ENCODE measurements at regions not wholly inside any gene's neighbourhood (a gene's known extent, or its start where the extent isn't known, plus 50 kb on each side); places are given as distances from the start of the nearest gene placed in this dataset.

- no peak for DNase-seq (ENCODE audit: low read depth)
- no peak overlapping the region for H3K4me3 ChIP-seq (ENCODE audit: low read depth, low read length)
- TF ChIP-seq CTCF (IDR thresholded peaks at IDR 0.05; ENCODE audit: low read depth, low read length) (no peak), POLR2A (IDR thresholded peaks at IDR 0.05; ENCODE audit: extremely low read depth, insufficient read length) (no peak), MYC (IDR thresholded peaks at IDR 0.05; ENCODE audit: low read depth, low read length) (no peak), MAX (IDR thresholded peaks at IDR 0.05; ENCODE audit: low read depth, low read length) (no peak)
Observed at GRCh38 chr10:121185816-121186455, 334.8 kb downstream of the WDR11 start.

- H3K4me3 ChIP-seq (ENCODE audit: low read depth, low read length), result no peak overlapping the region
- no peak for DNase-seq (ENCODE audit: low read depth)
- no peak for TF ChIP-seq MYC (IDR thresholded peaks at IDR 0.05; ENCODE audit: low read depth, low read length)
- TF ChIP-seq POLR2A (IDR thresholded peaks at IDR 0.05; ENCODE audit: extremely low read depth, insufficient read length), result no peak
- no peak for TF ChIP-seq CTCF (IDR thresholded peaks at IDR 0.05; ENCODE audit: low read depth, low read length)
- no peak for TF ChIP-seq MAX (IDR thresholded peaks at IDR 0.05; ENCODE audit: low read depth, low read length)
Observed at GRCh38 chr10:121187391-121187790, 336.2 kb downstream of the WDR11 start.

GRCh38 chr10:121188005-121188404 is 336.8 kb downstream of the WDR11 start:
- peak; percentile 22 for DNase-seq (ENCODE audit: low read depth)
- no peak for TF ChIP-seq POLR2A (IDR thresholded peaks at IDR 0.05; ENCODE audit: extremely low read depth, insufficient read length)
- no peak for TF ChIP-seq CTCF (IDR thresholded peaks at IDR 0.05; ENCODE audit: low read depth, low read length)
- TF ChIP-seq MAX (IDR thresholded peaks at IDR 0.05; ENCODE audit: low read depth, low read length), result no peak
- no peak for TF ChIP-seq MYC (IDR thresholded peaks at IDR 0.05; ENCODE audit: low read depth, low read length)
- no peak overlapping the region for H3K4me3 ChIP-seq (ENCODE audit: low read depth, low read length)

- no peak for DNase-seq (ENCODE audit: low read depth)
- H3K4me3 ChIP-seq (ENCODE audit: low read depth, low read length), result no peak overlapping the region
- TF ChIP-seq MAX (IDR thresholded peaks at IDR 0.05; ENCODE audit: low read depth, low read length) (no peak), POLR2A (IDR thresholded peaks at IDR 0.05; ENCODE audit: extremely low read depth, insufficient read length) (no peak), CTCF (IDR thresholded peaks at IDR 0.05; ENCODE audit: low read depth, low read length) (no peak), MYC (IDR thresholded peaks at IDR 0.05; ENCODE audit: low read depth, low read length) (no peak)
Observed at GRCh38 chr10:121189066-121189465, 337.9 kb downstream of the WDR11 start.

GRCh38 chr10:121194696-121195523 is 343.7 kb downstream of the WDR11 start:
- H3K4me3 ChIP-seq (ENCODE audit: low read depth, low read length), result no peak overlapping the region
- DNase-seq (ENCODE audit: low read depth), result no peak

More at GRCh38 chr10:121194696-121195523, 343.7 kb downstream of the WDR11 start:
- TF ChIP-seq MYC (IDR thresholded peaks at IDR 0.05; ENCODE audit: low read depth, low read length) (no peak), POLR2A (IDR thresholded peaks at IDR 0.05; ENCODE audit: extremely low read depth, insufficient read length) (no peak), CTCF (IDR thresholded peaks at IDR 0.05; ENCODE audit: low read depth, low read length) (no peak), MAX (IDR thresholded peaks at IDR 0.05; ENCODE audit: low read depth, low read length) (no peak)
